BJ (cell line): ENCODE measurements at regions not wholly inside any gene's neighbourhood (a gene's known extent, or its start where the extent isn't known, plus 50 kb on each side); places are given as distances from the start of the nearest gene placed in this dataset.

ENCODE experiments used
- CTCF ChIA-PET: fragments of 350-600 bp; formaldehyde crosslinking; extraction: SDS; loops from one replicate; lab custom pipeline; 2021; ENCODE audit warnings: antibody characterized with exemption, inconsistent platforms; lab: Yijun Ruan, JAX
- POLR2A ChIA-PET: fragments of 300-600 bp; sonication (Branson Sonifier 250); formaldehyde crosslinking; extraction: SDS; loops from one replicate; lab custom pipeline; 2021; ENCODE audit warnings: antibody characterized with exemption; lab: Charles Lee
- DNase-seq: peaks from one replicate; pipeline ENCODE4 v3.0.0-alpha.2; 2011; ENCODE audit warnings: low read depth
- H3K27me3 ChIP-seq: 2 replicates; pipeline ENCODE4 v1.6.0; 2011; ENCODE audit warnings: low read length; ENCODE audit not compliant: control insufficient read depth, insufficient read depth
- H3K36me3 ChIP-seq: 2 replicates; pipeline ENCODE4 v1.5.1; 2011; ENCODE audit warnings: low read length; ENCODE audit not compliant: control insufficient read depth, insufficient read depth
- H3K4me3 ChIP-seq: 2 replicates; pipeline ENCODE4 v1.5.1; 2011; ENCODE audit warnings: low read depth, mild to moderate bottlenecking, control low read depth, low read length
- CTCF ChIP-seq: IDR thresholded peaks from 2 replicates; pipeline ENCODE4 v1.5.1; 2011; ENCODE audit warnings: low read depth, mild to moderate bottlenecking, control low read depth, inconsistent platforms, low read length, moderate library complexity; ENCODE audit not compliant: insufficient read depth

GRCh38 chr13:53204598-53204997, 176.0 kb downstream of the OLFM4 start:
- no peak overlapping the region for H3K4me3 ChIP-seq
- no peak for DNase-seq
- no peak for TF ChIP-seq CTCF
- H3K27me3 ChIP-seq, result no peaks in the 10 kb centered on the region
- H3K36me3 ChIP-seq, result no peaks in the 10 kb centered on the region
- ChIA-PET POLR2A (no interaction called here), CTCF (no interaction called here)

DNA sequence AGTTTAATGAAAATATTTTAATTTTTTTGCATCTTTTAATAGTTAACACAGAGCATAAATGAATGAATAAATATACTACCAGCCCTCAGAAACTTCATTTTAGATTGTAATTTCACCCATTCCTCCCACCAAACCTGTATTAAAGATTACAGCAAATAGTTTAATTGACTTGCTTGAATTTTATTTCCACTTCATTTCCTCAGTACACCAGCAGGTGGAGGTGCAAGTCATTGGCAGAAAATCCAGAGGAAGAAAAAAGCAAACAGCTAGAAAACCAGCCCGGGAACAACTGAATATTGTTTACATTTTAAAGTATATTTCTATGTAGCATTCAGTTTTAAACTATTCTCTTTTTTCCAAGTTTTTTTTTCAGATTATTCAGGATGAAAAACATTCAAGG, 177.8 kb downstream of the OLFM4 start:
- ChIA-PET POLR2A (no interaction called here), CTCF (interaction anchor here (1.1 kb wide), 1 partner anchor 19 kb away, joined by 3 read pairs; no protein-coding TSS in a partner anchor)
- TF ChIP-seq CTCF, result peak; percentile 33; the same call in 1 of the 2 replicates
- no peak overlapping the region for H3K4me3 ChIP-seq
- no peak for DNase-seq
- no peaks in the 10 kb centered on the region for H3K36me3 ChIP-seq
- no peaks in the 10 kb centered on the region for H3K27me3 ChIP-seq

GRCh38 chr13:53207556-53207955, 178.9 kb downstream of the OLFM4 start:
- no peak for DNase-seq
- H3K4me3 ChIP-seq, result no peak overlapping the region
- no peaks in the 10 kb centered on the region for H3K27me3 ChIP-seq
- TF ChIP-seq CTCF, result no peak
- ChIA-PET POLR2A (no interaction called here), CTCF (no interaction called here)
- H3K36me3 ChIP-seq, result no peaks in the 10 kb centered on the region

DNA sequence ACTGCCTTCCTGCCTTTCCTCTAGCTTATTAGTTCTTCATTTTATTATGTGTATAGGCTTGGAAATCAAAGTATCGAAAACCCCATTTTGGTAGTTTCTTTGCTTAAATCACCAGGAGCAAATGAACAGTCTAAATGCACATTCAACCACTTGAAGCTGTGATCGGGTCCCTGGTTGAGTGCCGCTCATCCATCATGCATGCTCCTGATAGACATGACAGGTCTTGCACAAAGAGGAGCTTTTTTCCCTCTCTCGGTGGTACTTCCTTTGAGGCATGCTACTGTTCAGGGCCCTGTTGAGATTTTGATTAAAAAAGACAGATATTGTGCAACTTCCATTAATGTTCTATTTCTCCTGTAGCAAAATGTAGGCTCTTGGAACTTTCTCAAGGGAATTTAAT, 185.8 kb downstream of the OLFM4 start:
- Histone ChIP-seq H3K36me3 (no peaks in the 10 kb centered on the region), H3K27me3 (no peaks in the 10 kb centered on the region), H3K4me3 (no peak overlapping the region)
- no peak for DNase-seq
- ChIA-PET CTCF (no interaction called here), POLR2A (no interaction called here)
- no peak for TF ChIP-seq CTCF

- no peak for DNase-seq
- H3K4me3 ChIP-seq, result no peak overlapping the region
- no peaks in the 10 kb centered on the region for H3K36me3 ChIP-seq
- ChIA-PET CTCF (no interaction called here), POLR2A (no interaction called here)
- TF ChIP-seq CTCF, result no peak
- H3K27me3 ChIP-seq, result no peaks in the 10 kb centered on the region
Observed at GRCh38 chr13:53215563-53215962, 186.9 kb downstream of the OLFM4 start.
